Upper lobe of left lung (tissue), 4 donors: ENCODE measurements at regions not wholly inside any gene's neighbourhood (a gene's known extent, or its start where the extent isn't known, plus 50 kb on each side); places are given as distances from the start of the nearest gene placed in this dataset.
"Not testable (repeated sequence)": the region's sequence is repeated elsewhere in the genome, so short reads cannot be mapped to it uniquely, and the experiment has no call there.

Source experiments
- CTCF ChIP-seq, 6 experiments: fragments of 450-650 bp in 4 of 6; fragments of 200-600 bp in 2 of 6; sonication (generic) in 2 of 6; IDR thresholded peaks; one replicate each; pipeline ENCODE4 v1.5.1; 2016 to 2019; ENCODE audit warnings: antibody characterized with exemption in 6 of 6
- POLR2A ChIP-seq, 4 donors: fragments of 450-650 bp; IDR thresholded peaks; one replicate each; pipeline ENCODE4 v1.5.1; 2016 to 2017; ENCODE audit warnings: antibody characterized with exemption in 4 of 4, mild to moderate bottlenecking in 2 of 4

DNA sequence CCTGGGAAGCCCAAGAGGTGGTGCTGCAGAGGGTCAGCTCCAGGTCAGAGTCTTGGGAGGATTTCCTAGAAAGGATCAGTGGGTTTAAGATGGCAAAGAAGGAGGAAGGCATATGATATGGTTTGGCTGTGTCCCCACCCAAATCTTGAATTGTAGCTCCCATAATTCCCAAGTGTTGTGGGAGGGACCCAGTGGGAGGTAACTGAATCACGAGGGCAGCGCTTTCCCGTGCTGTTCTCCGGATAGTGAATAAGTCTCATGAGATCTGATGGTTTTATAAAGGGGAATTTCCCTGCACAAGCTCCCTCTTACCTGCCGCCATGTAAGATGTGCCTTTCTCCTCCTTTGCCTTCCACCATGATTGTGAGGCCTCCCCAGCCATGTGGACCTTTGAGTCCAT is 240.4 kb downstream of the TOMM20 start:
- TF ChIP-seq POLR2A, CTCF (IDR thresholded peaks at IDR 0.05): not testable (repeated sequence)
